ENCODE measurements at regions not wholly inside any gene's neighbourhood (a gene's known extent, or its start where the extent isn't known, plus 50 kb on each side); places are given as distances from the start of the nearest gene placed in this dataset.

- H3K4me1 Mint-ChIP-seq (ENCODE audit: low read depth), result no peaks in the 10 kb centered on the region
- H3K4me3 Mint-ChIP-seq, result no peak overlapping the region
- H3K27me3 Mint-ChIP-seq, result peaks cover 5% of the 10 kb centered on the region
- no peaks in the 10 kb centered on the region for H3K36me3 Mint-ChIP-seq
- no peak overlapping the region for H3K27ac Mint-ChIP-seq
- no peaks in the 10 kb centered on the region for H3K9me3 Mint-ChIP-seq (ENCODE audit: low read depth)
Observed at GRCh38 chr1:218660678-218661053, 315.5 kb downstream of the TGFB2 start.

- H3K4me1 Mint-ChIP-seq (ENCODE audit: low read depth), result no peaks in the 10 kb centered on the region
- no peak overlapping the region for H3K27ac Mint-ChIP-seq
- no peaks in the 10 kb centered on the region for H3K9me3 Mint-ChIP-seq (ENCODE audit: low read depth)
- H3K4me3 Mint-ChIP-seq, result no peak overlapping the region
- H3K27me3 Mint-ChIP-seq, result peaks cover 5% of the 10 kb centered on the region
- H3K36me3 Mint-ChIP-seq, result no peaks in the 10 kb centered on the region
Observed at GRCh38 chr1:218661411-218661810, 316.3 kb downstream of the TGFB2 start.

- Mint-ChIP-seq H3K27ac (no peak overlapping the region), H3K4me1 (ENCODE audit: low read depth) (no peaks in the 10 kb centered on the region), H3K4me3 (no peak overlapping the region), H3K9me3 (ENCODE audit: low read depth) (no peaks in the 10 kb centered on the region), H3K36me3 (no peaks in the 10 kb centered on the region), H3K27me3 (peaks cover 3% of the 10 kb centered on the region)
Observed at GRCh38 chr1:218664385-218665170, 319.4 kb downstream of the TGFB2 start.

- Mint-ChIP-seq H3K36me3 (no peaks in the 10 kb centered on the region), H3K9me3 (ENCODE audit: low read depth) (peaks cover 2% of the 10 kb centered on the region), H3K4me3 (no peak overlapping the region), H3K27me3 (peaks cover 3% of the 10 kb centered on the region), H3K27ac (no peak overlapping the region), H3K4me1 (ENCODE audit: low read depth) (no peaks in the 10 kb centered on the region)
Observed at GRCh38 chr1:218665221-218665620, 320.1 kb downstream of the TGFB2 start.

- Mint-ChIP-seq H3K36me3 (no peaks in the 10 kb centered on the region), H3K4me1 (ENCODE audit: low read depth) (no peaks in the 10 kb centered on the region), H3K27ac (no peak overlapping the region), H3K27me3 (peaks cover 3% of the 10 kb centered on the region), H3K9me3 (ENCODE audit: low read depth) (peaks cover 7% of the 10 kb centered on the region), H3K4me3 (no peak overlapping the region)
Observed at GRCh38 chr1:218666263-218666662, 321.1 kb downstream of the TGFB2 start.

GRCh38 chr1:218667781-218668516, 322.8 kb downstream of the TGFB2 start:
- H3K36me3 Mint-ChIP-seq, result no peaks in the 10 kb centered on the region
- no peak overlapping the region for H3K4me3 Mint-ChIP-seq
- H3K4me1 Mint-ChIP-seq (ENCODE audit: low read depth), result no peaks in the 10 kb centered on the region
- H3K27me3 Mint-ChIP-seq, result no peaks in the 10 kb centered on the region
- H3K9me3 Mint-ChIP-seq (ENCODE audit: low read depth), result peaks cover 7% of the 10 kb centered on the region
- H3K27ac Mint-ChIP-seq, result no peak overlapping the region

GRCh38 chr1:218669431-218669830, 324.3 kb downstream of the TGFB2 start:
- H3K27me3 Mint-ChIP-seq, result no peaks in the 10 kb centered on the region
- H3K4me1 Mint-ChIP-seq (ENCODE audit: low read depth), result no peaks in the 10 kb centered on the region
- no peaks in the 10 kb centered on the region for H3K36me3 Mint-ChIP-seq
- no peak overlapping the region for H3K4me3 Mint-ChIP-seq
- no peak overlapping the region for H3K27ac Mint-ChIP-seq
- peaks cover 7% of the 10 kb centered on the region for H3K9me3 Mint-ChIP-seq (ENCODE audit: low read depth)

- H3K4me1 Mint-ChIP-seq (ENCODE audit: low read depth), result no peaks in the 10 kb centered on the region
- H3K27ac Mint-ChIP-seq, result no peak overlapping the region
- no peaks in the 10 kb centered on the region for H3K36me3 Mint-ChIP-seq
- H3K9me3 Mint-ChIP-seq (ENCODE audit: low read depth), result peaks cover 7% of the 10 kb centered on the region
- H3K4me3 Mint-ChIP-seq, result no peak overlapping the region
- H3K27me3 Mint-ChIP-seq, result no peaks in the 10 kb centered on the region
Observed at GRCh38 chr1:218670875-218671274, 325.7 kb downstream of the TGFB2 start.

- Mint-ChIP-seq H3K9me3 (ENCODE audit: low read depth) (peaks cover 7% of the 10 kb centered on the region), H3K4me1 (ENCODE audit: low read depth) (no peaks in the 10 kb centered on the region), H3K27me3 (no peaks in the 10 kb centered on the region)
Observed at GRCh38 chr1:218671573-218671972, 326.4 kb downstream of the TGFB2 start.

GRCh38 chr1:218673170-218673569, 328.0 kb downstream of the TGFB2 start:
- Mint-ChIP-seq H3K27me3 (no peaks in the 10 kb centered on the region), H3K4me1 (ENCODE audit: low read depth) (no peaks in the 10 kb centered on the region), H3K4me3 (no peak overlapping the region), H3K36me3 (no peaks in the 10 kb centered on the region), H3K27ac (no peak overlapping the region), H3K9me3 (ENCODE audit: low read depth) (peaks cover 7% of the 10 kb centered on the region)

More at GRCh38 chr1:218671573-218671972, 326.4 kb downstream of the TGFB2 start:
- Mint-ChIP-seq H3K4me3 (no peak overlapping the region), H3K27ac (no peak overlapping the region), H3K36me3 (no peaks in the 10 kb centered on the region)

- Mint-ChIP-seq H3K27ac (no peak overlapping the region), H3K4me1 (ENCODE audit: low read depth) (no peaks in the 10 kb centered on the region), H3K4me3 (no peak overlapping the region), H3K27me3 (no peaks in the 10 kb centered on the region), H3K9me3 (ENCODE audit: low read depth) (peaks cover 7% of the 10 kb centered on the region), H3K36me3 (no peaks in the 10 kb centered on the region)
Observed at GRCh38 chr1:218674280-218674773, 329.2 kb downstream of the TGFB2 start.

GRCh38 chr1:218677026-218677425, 331.9 kb downstream of the TGFB2 start:
- Mint-ChIP-seq H3K27me3 (no peaks in the 10 kb centered on the region), H3K9me3 (ENCODE audit: low read depth) (no peaks in the 10 kb centered on the region), H3K4me1 (ENCODE audit: low read depth) (no peaks in the 10 kb centered on the region), H3K36me3 (no peaks in the 10 kb centered on the region), H3K4me3 (no peak overlapping the region), H3K27ac (no peak overlapping the region)

GRCh38 chr1:218679391-218679790, 334.3 kb downstream of the TGFB2 start:
- Mint-ChIP-seq H3K27me3 (no peaks in the 10 kb centered on the region), H3K27ac (no peak overlapping the region), H3K4me3 (no peak overlapping the region), H3K9me3 (ENCODE audit: low read depth) (no peaks in the 10 kb centered on the region), H3K36me3 (no peaks in the 10 kb centered on the region), H3K4me1 (ENCODE audit: low read depth) (no peaks in the 10 kb centered on the region)

GRCh38 chr1:218679988-218680748, 335.0 kb downstream of the TGFB2 start:
- H3K4me3 Mint-ChIP-seq, result no peak overlapping the region
- H3K27me3 Mint-ChIP-seq, result no peaks in the 10 kb centered on the region
- no peaks in the 10 kb centered on the region for H3K4me1 Mint-ChIP-seq (ENCODE audit: low read depth)

GRCh38 chr1:218683242-218683641, 338.1 kb downstream of the TGFB2 start:
- no peak overlapping the region for H3K27ac Mint-ChIP-seq
- H3K4me3 Mint-ChIP-seq, result no peak overlapping the region
- no peaks in the 10 kb centered on the region for H3K36me3 Mint-ChIP-seq
- no peaks in the 10 kb centered on the region for H3K27me3 Mint-ChIP-seq
- H3K9me3 Mint-ChIP-seq (ENCODE audit: low read depth), result peaks cover 3% of the 10 kb centered on the region
- no peaks in the 10 kb centered on the region for H3K4me1 Mint-ChIP-seq (ENCODE audit: low read depth)

More at GRCh38 chr1:218679988-218680748, 335.0 kb downstream of the TGFB2 start:
- H3K36me3 Mint-ChIP-seq, result no peaks in the 10 kb centered on the region
- no peak overlapping the region for H3K27ac Mint-ChIP-seq
- H3K9me3 Mint-ChIP-seq (ENCODE audit: low read depth), result peaks cover 3% of the 10 kb centered on the region
